AG09309 (cell line): ENCODE measurements at regions not wholly inside any gene's neighbourhood (a gene's known extent, or its start where the extent isn't known, plus 50 kb on each side); places are given as distances from the start of the nearest gene placed in this dataset.

Experiments
- DNase-seq: peaks from one replicate; pipeline ENCODE4 v3.0.0-alpha.2; 2010; ENCODE audit warnings: low read depth
- H3K4me3 ChIP-seq: 2 replicates; pipeline ENCODE4 v1.5.1; 2011; ENCODE audit warnings: mild to moderate bottlenecking, low read depth, low read length, moderate library complexity; ENCODE audit not compliant: control insufficient read depth
- CTCF ChIP-seq: IDR thresholded peaks from 2 replicates; pipeline ENCODE4 v1.5.1; 2011; ENCODE audit warnings: mild to moderate bottlenecking, low read depth, low read length, inconsistent platforms; ENCODE audit not compliant: insufficient read depth, control insufficient read depth; ENCODE audit errors: missing control alignments

- no peak overlapping the region for H3K4me3 ChIP-seq
- TF ChIP-seq CTCF = no peak
These were observed 125.0 kb upstream of the ATP2B1 start for GRCh38 chr12:89833337-89834252.

GRCh38 chr12:89832336-89832735 lies 123.7 kb upstream of the ATP2B1 start:
- no peak overlapping the region for H3K4me3 ChIP-seq
- DNase-seq = no peak
- no peak for TF ChIP-seq CTCF

More at GRCh38 chr12:89833337-89834252, 125.0 kb upstream of the ATP2B1 start:
- DNase-seq = peak; percentile 49

- no peak for TF ChIP-seq CTCF
- H3K4me3 ChIP-seq = no peak overlapping the region
- no peak for DNase-seq
These were observed 122.9 kb upstream of the ATP2B1 start for GRCh38 chr12:89831310-89832095.

DNA sequence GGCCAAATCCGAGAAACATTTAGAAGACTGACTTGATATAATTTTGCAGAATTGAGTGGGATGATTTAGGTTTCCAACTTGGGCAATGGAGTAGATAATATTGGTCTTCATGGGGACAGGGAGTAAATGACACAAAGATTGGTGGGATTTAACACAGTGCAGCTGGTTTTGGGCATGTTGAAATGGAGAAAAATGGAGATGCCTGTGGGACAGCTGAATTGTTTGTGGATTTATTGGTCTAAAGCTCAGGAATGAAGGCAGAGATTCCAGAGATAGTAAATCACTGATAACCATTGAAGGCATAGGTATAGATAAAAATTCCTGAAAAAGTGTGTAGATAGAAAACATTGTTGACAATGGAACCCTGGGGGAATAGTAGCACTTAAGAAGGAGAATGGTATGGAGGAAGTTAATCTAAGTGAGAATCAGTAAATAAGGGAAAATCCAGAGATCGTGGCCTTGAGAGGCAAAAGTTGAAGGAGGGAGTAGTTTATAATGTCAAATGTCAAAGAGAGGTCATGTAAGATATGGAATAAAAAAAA lies 120.9 kb upstream of the ATP2B1 start:
- H3K4me3 ChIP-seq = no peak overlapping the region
- no peak for TF ChIP-seq CTCF
- DNase-seq = no peak

GRCh38 chr12:89828575-89828974 lies 119.9 kb upstream of the ATP2B1 start:
- DNase-seq = no peak
- TF ChIP-seq CTCF = no peak
- H3K4me3 ChIP-seq = no peak overlapping the region

GRCh38 chr12:89827592-89827991 lies 119.0 kb upstream of the ATP2B1 start:
- DNase-seq = no peak
- H3K4me3 ChIP-seq = no peak overlapping the region
- no peak for TF ChIP-seq CTCF
